Astrocyte of the spinal cord (primary cell): ENCODE measurements at regions not wholly inside any gene's neighbourhood (a gene's known extent, or its start where the extent isn't known, plus 50 kb on each side); places are given as distances from the start of the nearest gene placed in this dataset.

ENCODE experiments used
- DNase-seq: peaks from one replicate; pipeline ENCODE4 v3.0.0; 2011; ENCODE audit warnings: low read depth, low spot score
- H3K4me3 ChIP-seq: 2 replicates; pipeline ENCODE4 v1.5.1; 2011; ENCODE audit warnings: low read depth, mild to moderate bottlenecking, low read length, moderate library complexity
- in situ Hi-C: cut with HindIII; loops from 2 replicates; pipeline ENCODE4 v1.10.0; 2017; ENCODE audit warnings: low sequenced_read_pairs
- TF ChIP-seq, protein P1 (sequence below): IDR thresholded peaks from 2 replicates; pipeline ENCODE4 v1.5.1; 2012; ENCODE audit warnings: low read depth, mild to moderate bottlenecking, low read length, inconsistent platforms

DNA sequence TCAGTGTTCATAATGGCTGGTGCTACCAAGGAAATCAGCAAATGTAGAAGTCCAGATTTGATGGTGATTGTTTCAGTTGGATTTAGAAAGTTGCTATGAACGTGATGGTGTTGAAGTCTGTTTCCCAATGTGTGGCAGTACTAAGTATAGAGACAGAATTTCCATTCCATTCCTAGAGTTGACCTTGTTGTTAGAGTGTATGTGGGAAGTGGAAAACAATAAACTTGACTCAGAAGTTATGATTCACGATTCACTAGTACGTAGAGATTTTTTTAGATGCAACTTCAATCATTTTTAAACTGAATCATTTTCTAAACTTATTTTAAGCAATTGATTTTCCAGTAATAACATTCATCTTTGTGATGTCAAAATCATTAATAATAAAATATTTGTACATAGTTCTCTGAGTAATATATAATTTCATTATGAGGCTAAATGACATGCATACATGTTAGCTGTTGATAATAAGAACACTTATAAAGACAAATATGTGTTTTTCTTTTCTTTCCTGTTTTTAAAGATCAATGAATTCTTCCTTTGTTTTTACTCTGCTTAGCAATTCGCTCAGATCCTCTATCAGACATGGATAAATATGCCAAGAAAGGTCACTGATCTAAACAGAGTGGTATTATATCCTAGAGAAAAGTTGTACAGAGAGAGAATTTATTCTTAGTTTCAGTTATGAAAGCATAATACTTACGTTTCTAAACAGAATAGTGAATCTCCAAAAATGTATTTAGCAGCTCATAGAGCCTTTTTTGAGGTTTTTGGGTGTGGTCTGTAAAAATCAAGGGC lies 108.8 kb upstream of the GPR149 start:
- no peak overlapping the region for H3K4me3 ChIP-seq
- in situ Hi-C loops: no loop called here
- DNase-seq: no peak
- TF ChIP-seq, protein P1, sequence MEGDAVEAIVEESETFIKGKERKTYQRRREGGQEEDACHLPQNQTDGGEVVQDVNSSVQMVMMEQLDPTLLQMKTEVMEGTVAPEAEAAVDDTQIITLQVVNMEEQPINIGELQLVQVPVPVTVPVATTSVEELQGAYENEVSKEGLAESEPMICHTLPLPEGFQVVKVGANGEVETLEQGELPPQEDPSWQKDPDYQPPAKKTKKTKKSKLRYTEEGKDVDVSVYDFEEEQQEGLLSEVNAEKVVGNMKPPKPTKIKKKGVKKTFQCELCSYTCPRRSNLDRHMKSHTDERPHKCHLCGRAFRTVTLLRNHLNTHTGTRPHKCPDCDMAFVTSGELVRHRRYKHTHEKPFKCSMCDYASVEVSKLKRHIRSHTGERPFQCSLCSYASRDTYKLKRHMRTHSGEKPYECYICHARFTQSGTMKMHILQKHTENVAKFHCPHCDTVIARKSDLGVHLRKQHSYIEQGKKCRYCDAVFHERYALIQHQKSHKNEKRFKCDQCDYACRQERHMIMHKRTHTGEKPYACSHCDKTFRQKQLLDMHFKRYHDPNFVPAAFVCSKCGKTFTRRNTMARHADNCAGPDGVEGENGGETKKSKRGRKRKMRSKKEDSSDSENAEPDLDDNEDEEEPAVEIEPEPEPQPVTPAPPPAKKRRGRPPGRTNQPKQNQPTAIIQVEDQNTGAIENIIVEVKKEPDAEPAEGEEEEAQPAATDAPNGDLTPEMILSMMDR: no peak

DNA sequence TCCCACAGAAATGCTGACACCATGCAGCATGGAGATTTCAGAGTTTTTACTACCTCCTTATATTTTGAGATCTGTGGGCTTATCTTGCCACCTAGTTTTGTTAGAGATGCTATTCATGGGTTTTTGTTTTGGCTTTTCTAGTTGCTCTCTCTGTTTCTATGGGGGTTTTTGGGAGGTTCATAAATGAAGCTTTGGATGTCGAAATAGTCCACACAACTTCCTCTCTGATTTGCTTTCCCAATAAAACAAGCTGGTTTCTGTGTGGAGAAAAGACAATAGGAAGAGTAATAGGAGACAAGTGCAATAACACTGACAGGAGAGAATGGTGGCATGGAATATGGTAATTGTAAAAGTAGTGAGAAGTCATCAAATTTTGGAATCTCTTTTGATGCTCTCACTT lies 106.8 kb upstream of the GPR149 start:
- in situ Hi-C loops: no loop called here
- DNase-seq: no peak
- TF ChIP-seq, protein P1: no peak
- no peak overlapping the region for H3K4me3 ChIP-seq

GRCh38 chr3:154522036-154522602 lies 92.1 kb upstream of the GPR149 start:
- DNase-seq: no peak
- TF ChIP-seq, protein P1: no peak
- no peak overlapping the region for H3K4me3 ChIP-seq
- in situ Hi-C loops: no loop called here

DNA sequence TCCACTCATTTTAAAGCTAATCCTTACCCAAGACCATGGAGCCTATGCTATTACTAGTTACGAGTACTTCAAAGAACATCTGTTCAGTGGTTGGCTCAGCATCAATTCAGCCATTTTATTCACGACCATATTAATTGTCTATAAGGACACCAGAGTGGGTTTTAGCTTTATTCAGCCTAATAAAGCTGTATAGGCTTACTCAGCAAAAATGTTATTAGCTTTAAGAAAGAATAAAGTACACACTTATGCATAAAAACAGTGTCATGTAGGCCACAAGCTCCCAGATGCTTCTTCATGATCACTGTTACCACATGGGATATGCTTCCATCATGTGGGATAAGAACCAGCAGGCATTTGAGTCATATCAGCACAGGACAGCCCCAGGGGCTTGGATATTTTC lies 87.4 kb upstream of the GPR149 start:
- no peak for DNase-seq
- TF ChIP-seq, protein P1: no peak
- no peak overlapping the region for H3K4me3 ChIP-seq
- in situ Hi-C loops: no loop called here

- in situ Hi-C loops: no loop called here
- DNase-seq: no peak
- TF ChIP-seq, protein P1: no peak
- H3K4me3 ChIP-seq: no peak overlapping the region
These were observed 85.9 kb upstream of the GPR149 start for GRCh38 chr3:154515921-154516320.

- in situ Hi-C loops: no loop called here
These were observed 80.8 kb upstream of the GPR149 start for GRCh38 chr3:154510780-154511179.

More at GRCh38 chr3:154510780-154511179, 80.8 kb upstream of the GPR149 start:
- no peak for DNase-seq
- no peak overlapping the region for H3K4me3 ChIP-seq
- TF ChIP-seq, protein P1: no peak
